Activated CD4-positive, alpha-beta T cell treated with anti-CD3 and anti-CD28 coated beads, Interleukin-2, amount 50 U/mL, for 16 hours (primary cell): ENCODE measurements at regions not wholly inside any gene's neighbourhood (a gene's known extent, or its start where the extent isn't known, plus 50 kb on each side); places are given as distances from the start of the nearest gene placed in this dataset.
"Not testable (repeated sequence)": the region's sequence is repeated elsewhere in the genome, so short reads cannot be mapped to it uniquely, and the experiment has no call there.

Experiments
- DNase-seq: peaks from one replicate; pipeline ENCODE4 v3.0.0-alpha.2; 2020

GRCh38 chr16:56011808-56012481 lies 136.8 kb upstream of the CES5A start:
- DNase-seq: no peak

- no peak for DNase-seq
These were observed 130.8 kb upstream of the CES5A start for GRCh38 chr16:56005958-56006357.

DNA sequence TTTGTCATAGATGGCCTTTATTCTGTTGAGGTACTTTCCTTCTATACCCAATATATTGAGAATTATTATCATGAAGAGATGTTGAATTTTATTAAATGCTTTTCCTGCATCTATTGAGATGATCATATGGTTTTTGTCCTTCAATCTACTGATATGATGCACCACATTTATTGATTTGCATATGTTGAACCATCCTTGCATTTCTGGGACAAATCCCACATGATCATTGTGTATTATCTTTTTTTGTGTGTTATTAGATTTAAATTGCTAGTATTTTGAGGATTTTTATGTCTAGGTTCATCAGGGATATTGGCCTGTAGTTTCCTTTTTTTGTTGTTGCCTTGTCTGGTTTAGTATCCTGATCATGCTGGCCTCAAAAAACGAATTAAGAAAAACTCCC lies 124.5 kb upstream of the CES5A start:
- DNase-seq: no peak

GRCh38 chr16:55993088-55993487 lies 117.9 kb upstream of the CES5A start:
- no peak for DNase-seq

- no peak for DNase-seq
These were observed 117.4 kb upstream of the CES5A start for GRCh38 chr16:55992551-55992950.

DNA sequence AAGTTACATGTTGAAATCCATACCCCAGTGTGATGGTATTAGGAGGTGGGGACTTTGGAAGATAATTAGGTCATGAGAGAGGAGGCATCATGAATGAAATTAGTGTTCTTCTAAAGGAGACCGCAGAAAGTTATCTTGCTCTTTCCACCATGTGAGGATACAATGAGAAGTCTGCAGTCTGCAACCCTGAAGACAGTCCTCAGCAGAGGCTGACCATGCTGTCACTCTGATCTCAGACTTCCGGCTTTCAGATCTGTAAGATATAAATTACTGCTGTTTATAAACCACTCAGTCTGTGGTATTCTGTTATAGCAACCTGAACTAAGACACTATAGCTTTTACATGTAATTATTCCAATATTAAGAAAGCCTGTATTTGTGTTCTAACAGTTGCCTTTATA lies 116.7 kb upstream of the CES5A start:
- no peak for DNase-seq

- DNase-seq: no peak
These were observed 114.4 kb upstream of the CES5A start for GRCh38 chr16:55989569-55989907.

GRCh38 chr16:55988850-55989568 lies 113.8 kb upstream of the CES5A start:
- DNase-seq: not testable (repeated sequence)

- no peak for DNase-seq
These were observed 112.8 kb upstream of the CES5A start for GRCh38 chr16:55988013-55988412.

- no peak for DNase-seq
These were observed 107.4 kb upstream of the CES5A start for GRCh38 chr16:55982597-55982996.

DNA sequence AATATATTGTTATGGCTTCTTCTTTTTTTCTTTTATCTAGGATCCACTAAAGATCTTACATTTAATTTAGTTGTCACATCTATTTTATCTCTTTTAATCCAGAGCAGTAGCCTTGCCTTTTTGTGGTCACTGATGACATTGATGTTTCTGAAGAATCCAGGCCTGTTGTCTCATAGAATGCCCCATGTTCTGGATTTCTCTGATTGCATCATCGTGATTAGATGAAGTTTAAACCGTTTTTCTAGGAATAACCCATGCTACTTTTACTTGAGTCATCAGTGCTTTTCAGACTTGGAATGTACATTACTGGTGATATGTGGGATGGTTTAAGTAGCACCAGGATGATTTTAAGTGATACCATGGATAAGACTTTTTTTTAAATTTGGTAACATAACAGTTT lies 106.4 kb upstream of the CES5A start:
- no peak for DNase-seq

DNA sequence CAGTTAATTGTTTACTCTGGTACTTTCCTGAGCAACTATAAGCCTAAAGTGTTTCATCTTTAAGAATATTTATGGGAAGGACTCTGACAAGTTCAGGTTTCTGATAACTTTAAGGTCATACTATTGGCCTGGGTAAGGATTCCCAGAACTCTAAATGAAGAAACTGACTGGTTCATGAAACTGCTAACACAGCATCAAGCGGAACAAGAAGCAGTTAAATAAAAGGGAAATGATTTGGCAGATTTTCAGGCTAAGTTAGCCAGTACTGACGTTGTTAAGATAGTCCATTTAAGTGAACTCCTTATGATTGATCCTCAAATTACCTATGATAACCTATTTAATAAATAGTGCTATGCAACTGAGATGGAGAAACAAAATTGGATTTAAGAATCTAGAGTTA lies 101.6 kb upstream of the CES5A start:
- no peak for DNase-seq

GRCh38 chr16:55971447-55971846 lies 96.3 kb upstream of the CES5A start:
- no peak for DNase-seq

- DNase-seq: no peak
These were observed 93.0 kb upstream of the CES5A start for GRCh38 chr16:55968221-55968620.

- DNase-seq: no peak
These were observed 89.8 kb upstream of the CES5A start for GRCh38 chr16:55964923-55965475.

GRCh38 chr16:55955845-55956244 lies 80.7 kb upstream of the CES5A start:
- DNase-seq: no peak

- DNase-seq: no peak
These were observed 80.3 kb upstream of the CES5A start for GRCh38 chr16:55955424-55955823.

GRCh38 chr16:55954906-55955305 lies 79.7 kb upstream of the CES5A start:
- DNase-seq: no peak

GRCh38 chr16:55949518-55949917 lies 74.3 kb upstream of the CES5A start:
- no peak for DNase-seq

DNA sequence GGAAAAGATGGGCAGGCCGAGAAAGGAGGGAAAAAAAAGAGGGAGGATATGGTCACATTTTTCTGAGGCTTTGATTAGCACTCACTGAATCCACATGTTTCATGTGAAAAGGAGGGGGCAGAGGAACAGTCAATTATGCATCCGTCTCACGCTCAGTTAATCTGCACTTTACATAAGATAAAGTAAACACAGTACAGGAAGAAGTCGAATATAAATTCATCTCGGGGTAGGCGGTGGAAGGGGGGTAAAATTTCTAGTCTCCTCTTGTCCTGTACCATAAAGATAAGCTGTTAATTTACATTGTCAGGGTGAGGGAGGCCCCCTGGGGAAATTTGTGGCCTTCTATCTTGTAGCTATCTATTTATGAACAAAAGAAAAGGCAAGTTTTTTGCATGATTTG lies 73.1 kb upstream of the CES5A start:
- DNase-seq: no peak

GRCh38 chr16:55947366-55947765 lies 72.2 kb upstream of the CES5A start:
- no peak for DNase-seq

DNA sequence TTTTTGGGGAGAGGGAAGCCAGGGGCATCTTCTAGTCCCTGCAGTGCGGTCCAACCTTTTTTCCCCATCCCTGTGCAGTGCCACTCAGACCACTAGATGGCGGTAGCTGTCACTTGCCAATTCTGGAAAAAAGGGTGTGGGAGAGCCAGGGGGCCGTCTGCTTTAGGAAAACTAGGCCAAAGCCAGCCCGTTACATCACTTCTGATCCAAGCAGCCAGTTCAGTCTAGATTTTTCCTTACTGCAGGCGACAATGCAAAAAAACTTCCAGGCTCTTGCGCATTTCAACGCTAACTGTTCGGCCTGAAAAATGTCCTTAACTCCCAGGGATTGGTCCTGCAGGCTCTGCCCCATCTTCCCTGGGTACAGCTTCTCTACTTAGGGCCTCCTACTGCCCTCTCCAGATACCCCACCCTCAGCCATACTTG lies 69.2 kb upstream of the CES5A start:
- peak; percentile 42 for DNase-seq

GRCh38 chr16:55943267-55943666 lies 68.1 kb upstream of the CES5A start:
- DNase-seq: no peak

DNA sequence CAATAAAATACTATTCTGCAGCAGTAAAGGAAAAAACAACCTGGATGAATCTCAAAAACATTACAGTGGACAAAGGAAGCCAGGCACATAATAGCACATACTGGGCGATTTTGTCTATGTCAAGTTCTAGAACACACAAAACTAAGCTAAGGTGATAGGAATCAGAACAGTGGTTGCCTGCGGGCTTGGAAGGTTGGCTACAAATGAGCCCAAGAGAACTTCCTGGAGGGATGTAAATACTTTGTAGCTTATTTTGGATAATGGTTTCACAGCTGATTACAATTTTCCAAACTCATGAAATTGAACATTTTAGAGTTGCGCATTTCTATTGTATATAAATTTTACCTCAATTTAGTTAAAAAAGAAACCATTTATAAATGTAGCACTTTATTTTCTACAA lies 67.6 kb upstream of the CES5A start:
- no peak for DNase-seq

GRCh38 chr16:55941552-55941951 lies 66.4 kb upstream of the CES5A start:
- DNase-seq: no peak
